Brain microvascular endothelial cell (primary cell): ENCODE measurements at regions not wholly inside any gene's neighbourhood (a gene's known extent, or its start where the extent isn't known, plus 50 kb on each side); places are given as distances from the start of the nearest gene placed in this dataset.

Experiments used
- DNase-seq: peaks from one replicate; pipeline ENCODE4 v3.0.0-alpha.2; 2020
- H3K27ac ChIP-seq: fragments of 250-450 bp; sonication (Bioruptor Pico); 2 replicates; pipeline ENCODE4 v1.5.1; 2020; ENCODE audit warnings: mild to moderate bottlenecking, moderate library complexity
- H3K27me3 ChIP-seq: fragments of 250-450 bp; sonication (Bioruptor Pico); replicated peaks from 2 replicates; pipeline ENCODE4 v1.5.1; 2020; ENCODE audit warnings: mild to moderate bottlenecking
- H3K36me3 ChIP-seq: fragments of 250-450 bp; sonication (Bioruptor Pico); replicated peaks from 2 replicates; pipeline ENCODE4 v1.5.1; 2020; ENCODE audit warnings: mild to moderate bottlenecking
- H3K4me3 ChIP-seq: 2 replicates; pipeline ENCODE4 v1.5.1; 2011; ENCODE audit warnings: low read depth, mild to moderate bottlenecking, control low read depth, low read length, moderate library complexity
- in situ Hi-C: cut with HindIII; loops from 2 replicates; pipeline ENCODE4 v1.10.0; 2017; ENCODE audit warnings: low sequenced_read_pairs, low pct_ligation_motif_present
- TF ChIP-seq, protein P1 (sequence below): IDR thresholded peaks from 2 replicates; pipeline ENCODE4 v1.5.1; 2011; ENCODE audit warnings: low read depth, mild to moderate bottlenecking, moderate library complexity, low read length, control low read depth, inconsistent platforms; ENCODE audit errors: missing control alignments

DNA sequence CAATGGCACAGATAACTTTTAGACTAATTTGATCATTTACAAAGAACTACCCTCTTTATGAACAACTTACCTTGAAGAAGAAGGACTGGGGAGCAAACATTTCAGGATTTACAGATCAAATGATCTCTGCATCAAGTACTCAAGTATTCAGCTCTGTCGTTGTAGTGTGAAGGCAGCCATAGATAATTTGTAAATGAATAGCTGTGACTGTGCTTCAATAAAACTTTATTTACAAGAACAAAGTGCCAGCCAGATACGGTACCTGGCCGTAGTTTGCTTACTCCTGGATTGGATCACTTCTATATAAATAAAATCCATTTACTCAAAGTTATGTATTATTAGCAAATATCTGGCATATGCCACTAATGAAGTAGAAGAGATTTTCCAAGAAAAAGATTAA, 388.2 kb upstream of the SEMA3A start:
- TF ChIP-seq, protein P1, sequence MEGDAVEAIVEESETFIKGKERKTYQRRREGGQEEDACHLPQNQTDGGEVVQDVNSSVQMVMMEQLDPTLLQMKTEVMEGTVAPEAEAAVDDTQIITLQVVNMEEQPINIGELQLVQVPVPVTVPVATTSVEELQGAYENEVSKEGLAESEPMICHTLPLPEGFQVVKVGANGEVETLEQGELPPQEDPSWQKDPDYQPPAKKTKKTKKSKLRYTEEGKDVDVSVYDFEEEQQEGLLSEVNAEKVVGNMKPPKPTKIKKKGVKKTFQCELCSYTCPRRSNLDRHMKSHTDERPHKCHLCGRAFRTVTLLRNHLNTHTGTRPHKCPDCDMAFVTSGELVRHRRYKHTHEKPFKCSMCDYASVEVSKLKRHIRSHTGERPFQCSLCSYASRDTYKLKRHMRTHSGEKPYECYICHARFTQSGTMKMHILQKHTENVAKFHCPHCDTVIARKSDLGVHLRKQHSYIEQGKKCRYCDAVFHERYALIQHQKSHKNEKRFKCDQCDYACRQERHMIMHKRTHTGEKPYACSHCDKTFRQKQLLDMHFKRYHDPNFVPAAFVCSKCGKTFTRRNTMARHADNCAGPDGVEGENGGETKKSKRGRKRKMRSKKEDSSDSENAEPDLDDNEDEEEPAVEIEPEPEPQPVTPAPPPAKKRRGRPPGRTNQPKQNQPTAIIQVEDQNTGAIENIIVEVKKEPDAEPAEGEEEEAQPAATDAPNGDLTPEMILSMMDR: no peak
- Histone ChIP-seq H3K27ac (no peak overlapping the region), H3K4me3 (no peak overlapping the region), H3K27me3 (no peaks in the 10 kb centered on the region), H3K36me3 (no peaks in the 10 kb centered on the region)
- DNase-seq: no peak
- in situ Hi-C loops: no loop called here

DNA sequence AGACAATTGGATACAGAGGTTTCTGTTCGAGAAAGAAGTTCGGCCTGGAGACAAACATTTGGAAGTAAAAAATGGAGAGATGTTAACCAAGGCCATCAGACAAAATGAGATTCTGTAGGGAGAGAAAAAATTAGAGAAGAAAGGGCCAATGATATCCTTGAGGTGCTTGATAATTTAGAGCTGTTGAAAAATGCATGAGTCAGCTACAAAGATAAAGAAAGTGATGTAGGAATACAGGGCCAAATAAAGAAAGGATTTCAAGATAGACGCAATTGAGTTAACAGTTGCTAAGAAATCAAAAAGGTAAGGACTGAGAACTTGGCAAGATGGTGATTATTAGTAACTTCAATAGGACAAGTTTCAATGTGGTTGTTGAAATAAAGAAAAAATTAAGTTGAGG, 384.2 kb upstream of the SEMA3A start:
- Histone ChIP-seq H3K36me3 (no peaks in the 10 kb centered on the region), H3K27ac (no peak overlapping the region), H3K4me3 (no peak overlapping the region), H3K27me3 (no peaks in the 10 kb centered on the region)
- no peak for DNase-seq
- in situ Hi-C loops: no loop called here
- TF ChIP-seq, protein P1: no peak

- TF ChIP-seq, protein P1: no peak
- in situ Hi-C loops: no loop called here
- no peak overlapping the region for H3K4me3 ChIP-seq
Measured at GRCh38 chr7:84568781-84569180, 374.2 kb upstream of the SEMA3A start.

GRCh38 chr7:84565345-84566074, 370.9 kb upstream of the SEMA3A start:
- no peak for DNase-seq
- no peak overlapping the region for H3K4me3 ChIP-seq
- H3K36me3 ChIP-seq: no peaks in the 10 kb centered on the region
- TF ChIP-seq, protein P1: no peak
- H3K27me3 ChIP-seq: no peaks in the 10 kb centered on the region
- no peak overlapping the region for H3K27ac ChIP-seq
- in situ Hi-C loops: no loop called here

More at GRCh38 chr7:84568781-84569180, 374.2 kb upstream of the SEMA3A start:
- no peaks in the 10 kb centered on the region for H3K36me3 ChIP-seq
- no peak for DNase-seq
- no peak overlapping the region for H3K27ac ChIP-seq
- no peaks in the 10 kb centered on the region for H3K27me3 ChIP-seq

GRCh38 chr7:84553711-84554110, 359.1 kb upstream of the SEMA3A start:
- Histone ChIP-seq H3K4me3 (no peak overlapping the region), H3K36me3 (no peaks in the 10 kb centered on the region), H3K27ac (no peak overlapping the region), H3K27me3 (no peaks in the 10 kb centered on the region)
- DNase-seq: no peak
- TF ChIP-seq, protein P1: no peak
- in situ Hi-C loops: no loop called here

GRCh38 chr7:84549409-84549808, 354.8 kb upstream of the SEMA3A start:
- TF ChIP-seq, protein P1: no peak
- Histone ChIP-seq H3K27me3 (no peaks in the 10 kb centered on the region), H3K36me3 (no peaks in the 10 kb centered on the region), H3K4me3 (no peak overlapping the region), H3K27ac (no peak overlapping the region)
- DNase-seq: no peak
- in situ Hi-C loops: no loop called here
